HG02981 (cell line): ENCODE measurements at regions not wholly inside any gene's neighbourhood (a gene's known extent, or its start where the extent isn't known, plus 50 kb on each side); places are given as distances from the start of the nearest gene placed in this dataset.
A peak's percentile ranks its signal among the peaks of the same experiment; 100 is the strongest.
"Not testable (repeated sequence)": the region's sequence is repeated elsewhere in the genome, so short reads cannot be mapped to it uniquely, and the experiment has no call there.

Experiments used
- ATAC-seq: cut with Tn5 transposase; IDR thresholded peaks from one replicate; pipeline ENCODE4 v1.9.1; 2021; ENCODE audit warnings: mild to moderate bottlenecking, moderate library complexity; ENCODE audit not compliant: unreplicated experiment

GRCh38 chr3:159260049-159260662 is 458.3 kb downstream of the MFSD1 start:
- no peak for ATAC-seq

- ATAC-seq = not testable (repeated sequence)
Measured at GRCh38 chr3:159261333-159261732, 459.5 kb downstream of the MFSD1 start.

- ATAC-seq = no peak
Measured at GRCh38 chr3:159263750-159264553, 462.1 kb downstream of the MFSD1 start.

- no peak for ATAC-seq
Measured at GRCh38 chr3:159265705-159266104, 463.9 kb downstream of the MFSD1 start.

- no peak for ATAC-seq
Measured at GRCh38 chr3:159266779-159267178, 464.9 kb downstream of the MFSD1 start.

GRCh38 chr3:159271799-159272512 is 470.1 kb downstream of the MFSD1 start:
- no peak for ATAC-seq

GRCh38 chr3:159273070-159273469 is 471.2 kb downstream of the MFSD1 start:
- no peak for ATAC-seq

- ATAC-seq = no peak
Measured at GRCh38 chr3:159273608-159274007, 471.8 kb downstream of the MFSD1 start.

- no peak for ATAC-seq
Measured at GRCh38 chr3:159275741-159276140, 473.9 kb downstream of the MFSD1 start.

GRCh38 chr3:159277814-159278213 is 476.0 kb downstream of the MFSD1 start:
- no peak for ATAC-seq

- no peak for ATAC-seq
Measured at GRCh38 chr3:159280386-159281191, 478.7 kb downstream of the MFSD1 start.

GRCh38 chr3:159293493-159293892 is 491.6 kb downstream of the MFSD1 start:
- ATAC-seq = no peak

- ATAC-seq = no peak
Measured at GRCh38 chr3:159301961-159302360, 500.1 kb downstream of the MFSD1 start.

GRCh38 chr3:159305017-159305416 is 503.2 kb downstream of the MFSD1 start:
- no peak for ATAC-seq

- not testable (repeated sequence) for ATAC-seq
Measured at GRCh38 chr3:159316706-159317105, 514.9 kb downstream of the MFSD1 start.

- ATAC-seq = no peak
Measured at GRCh38 chr3:159319156-159319555, 517.3 kb downstream of the MFSD1 start.

GRCh38 chr3:159322322-159322939 is 520.6 kb downstream of the MFSD1 start:
- peak; percentile 72 for ATAC-seq

GRCh38 chr3:159323848-159324247 is 522.0 kb downstream of the MFSD1 start:
- ATAC-seq = no peak

GRCh38 chr3:159326998-159327397 is 525.1 kb downstream of the MFSD1 start:
- ATAC-seq = no peak

GRCh38 chr3:159332535-159333099 is 530.8 kb downstream of the MFSD1 start:
- ATAC-seq = no peak
